ENCODE measurements at regions not wholly inside any gene's neighbourhood (a gene's known extent, or its start where the extent isn't known, plus 50 kb on each side); places are given as distances from the start of the nearest gene placed in this dataset.
"Not testable (repeated sequence)": the region's sequence is repeated elsewhere in the genome, so short reads cannot be mapped to it uniquely, and the experiment has no call there.

DNA sequence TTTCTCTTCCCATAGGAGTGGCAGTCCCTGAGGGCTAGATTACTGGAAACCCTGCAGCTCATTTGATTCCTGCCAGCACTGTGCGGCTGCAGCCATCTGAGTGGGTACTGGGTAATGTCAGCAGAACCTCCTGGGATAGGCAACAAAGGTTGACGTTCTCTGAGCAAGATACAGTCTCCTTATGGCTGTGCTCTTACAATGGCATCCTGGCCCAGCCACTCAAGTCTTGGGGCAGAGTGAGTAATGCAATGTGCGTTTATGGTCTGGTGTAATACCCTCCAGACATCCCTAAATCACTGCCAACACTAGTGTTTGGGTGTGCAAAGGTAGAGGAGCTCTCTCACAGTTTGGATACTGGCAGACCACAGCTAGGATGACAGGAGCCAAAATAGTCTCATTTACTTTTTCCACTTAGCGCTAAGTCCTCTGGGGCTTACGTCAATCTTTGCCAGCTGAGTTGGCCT lies 775.8 kb downstream of the ZNF385D start:
- no peaks in the 10 kb centered on the region for H3K9me3 Mint-ChIP-seq (ENCODE audit: unreplicated experiment)
- TF ChIP-seq, protein P1, sequence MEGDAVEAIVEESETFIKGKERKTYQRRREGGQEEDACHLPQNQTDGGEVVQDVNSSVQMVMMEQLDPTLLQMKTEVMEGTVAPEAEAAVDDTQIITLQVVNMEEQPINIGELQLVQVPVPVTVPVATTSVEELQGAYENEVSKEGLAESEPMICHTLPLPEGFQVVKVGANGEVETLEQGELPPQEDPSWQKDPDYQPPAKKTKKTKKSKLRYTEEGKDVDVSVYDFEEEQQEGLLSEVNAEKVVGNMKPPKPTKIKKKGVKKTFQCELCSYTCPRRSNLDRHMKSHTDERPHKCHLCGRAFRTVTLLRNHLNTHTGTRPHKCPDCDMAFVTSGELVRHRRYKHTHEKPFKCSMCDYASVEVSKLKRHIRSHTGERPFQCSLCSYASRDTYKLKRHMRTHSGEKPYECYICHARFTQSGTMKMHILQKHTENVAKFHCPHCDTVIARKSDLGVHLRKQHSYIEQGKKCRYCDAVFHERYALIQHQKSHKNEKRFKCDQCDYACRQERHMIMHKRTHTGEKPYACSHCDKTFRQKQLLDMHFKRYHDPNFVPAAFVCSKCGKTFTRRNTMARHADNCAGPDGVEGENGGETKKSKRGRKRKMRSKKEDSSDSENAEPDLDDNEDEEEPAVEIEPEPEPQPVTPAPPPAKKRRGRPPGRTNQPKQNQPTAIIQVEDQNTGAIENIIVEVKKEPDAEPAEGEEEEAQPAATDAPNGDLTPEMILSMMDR (IDR thresholded peaks at IDR 0.05), result no peak
- DNase-seq (ENCODE audit: extremely low spot score, unreplicated experiment), result no peak
- H3K4me1 Mint-ChIP-seq (ENCODE audit: unreplicated experiment), result no peaks in the 10 kb centered on the region
- no peak overlapping the region for H3K27ac Mint-ChIP-seq (ENCODE audit: unreplicated experiment)
- H3K27me3 Mint-ChIP-seq (ENCODE audit: unreplicated experiment), result peaks cover 3% of the 10 kb centered on the region
- H3K36me3 Mint-ChIP-seq (ENCODE audit: unreplicated experiment), result no peaks in the 10 kb centered on the region
- no peak overlapping the region for H3K4me3 Mint-ChIP-seq (ENCODE audit: unreplicated experiment)

DNA sequence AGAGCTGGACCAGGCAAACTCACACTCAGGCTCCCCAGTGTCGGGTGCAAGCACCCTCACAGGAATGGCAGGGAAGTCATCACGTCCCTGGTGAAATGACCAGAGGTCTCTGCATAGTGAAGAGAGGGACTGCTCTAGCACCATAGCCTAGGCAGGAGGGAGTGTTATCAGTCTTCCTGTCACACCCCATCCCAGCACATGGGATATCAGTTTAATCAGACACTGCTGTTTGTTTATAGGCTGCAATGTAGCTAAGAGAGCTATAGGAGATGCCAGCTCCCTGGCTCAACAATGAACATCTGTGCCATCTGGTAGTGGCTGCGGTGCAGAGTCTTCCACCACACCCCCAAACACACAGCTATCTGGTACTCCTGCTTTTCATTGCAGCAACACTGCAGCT lies 776.6 kb downstream of the ZNF385D start:
- TF ChIP-seq, protein P1 (IDR thresholded peaks at IDR 0.05), result no peak
- no peaks in the 10 kb centered on the region for H3K4me1 Mint-ChIP-seq (ENCODE audit: unreplicated experiment)
- H3K9me3 Mint-ChIP-seq (ENCODE audit: unreplicated experiment), result no peaks in the 10 kb centered on the region
- H3K36me3 Mint-ChIP-seq (ENCODE audit: unreplicated experiment), result no peaks in the 10 kb centered on the region
- no peak for DNase-seq (ENCODE audit: extremely low spot score, unreplicated experiment)
- H3K27me3 Mint-ChIP-seq (ENCODE audit: unreplicated experiment), result no peaks in the 10 kb centered on the region
- no peak overlapping the region for H3K4me3 Mint-ChIP-seq (ENCODE audit: unreplicated experiment)
- H3K27ac Mint-ChIP-seq (ENCODE audit: unreplicated experiment), result no peak overlapping the region

DNA sequence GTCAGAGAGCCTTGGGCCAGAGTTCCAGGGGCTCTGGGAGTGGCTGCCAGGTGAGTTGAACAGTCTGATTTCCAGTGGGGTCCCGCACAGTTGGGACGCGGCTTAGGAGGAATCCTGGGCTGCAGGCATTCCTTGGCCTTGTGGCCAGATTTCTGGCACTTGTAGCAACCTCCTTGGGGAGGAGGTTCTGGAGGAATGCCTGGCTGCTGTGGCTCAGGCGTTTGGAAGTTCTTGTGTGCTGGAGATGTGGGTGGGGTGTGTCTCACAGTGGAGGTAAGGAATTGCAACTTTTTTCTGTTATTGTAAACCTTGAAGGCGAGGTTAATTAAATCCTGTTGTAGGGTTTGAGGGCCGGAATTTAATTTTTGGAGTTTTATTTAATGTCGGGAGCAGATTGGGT lies 780.2 kb downstream of the ZNF385D start:
- not testable (repeated sequence) for H3K27me3 Mint-ChIP-seq (ENCODE audit: unreplicated experiment); H3K4me3 Mint-ChIP-seq (ENCODE audit: unreplicated experiment); H3K27ac Mint-ChIP-seq (ENCODE audit: unreplicated experiment); DNase-seq (ENCODE audit: extremely low spot score, unreplicated experiment); H3K4me1 Mint-ChIP-seq (ENCODE audit: unreplicated experiment); H3K36me3 Mint-ChIP-seq (ENCODE audit: unreplicated experiment); H3K9me3 Mint-ChIP-seq (ENCODE audit: unreplicated experiment)

DNA sequence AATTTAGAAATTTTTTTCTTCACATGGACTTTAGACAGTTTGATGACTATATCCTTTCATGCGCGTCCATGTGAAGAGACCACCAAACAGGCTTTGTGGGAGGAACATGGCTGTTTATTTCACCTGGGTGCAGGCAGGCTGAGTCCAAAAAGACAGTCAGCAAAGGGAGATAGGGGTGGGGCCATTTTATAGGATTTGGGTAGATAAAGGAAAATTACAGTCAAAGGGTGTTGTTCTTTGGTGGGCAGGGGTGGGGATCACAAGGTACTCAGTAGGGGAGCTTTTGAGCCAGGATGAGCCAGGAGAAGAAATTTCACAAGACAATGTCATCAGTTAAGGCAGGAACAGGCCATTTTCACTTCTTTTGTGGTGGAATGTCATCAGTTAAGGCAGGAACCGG lies 781.5 kb upstream of the SGO1 start:
- H3K4me3 Mint-ChIP-seq (ENCODE audit: unreplicated experiment); H3K27me3 Mint-ChIP-seq (ENCODE audit: unreplicated experiment); H3K27ac Mint-ChIP-seq (ENCODE audit: unreplicated experiment); H3K36me3 Mint-ChIP-seq (ENCODE audit: unreplicated experiment); H3K4me1 Mint-ChIP-seq (ENCODE audit: unreplicated experiment); DNase-seq (ENCODE audit: extremely low spot score, unreplicated experiment); H3K9me3 Mint-ChIP-seq (ENCODE audit: unreplicated experiment): not testable (repeated sequence)

DNA sequence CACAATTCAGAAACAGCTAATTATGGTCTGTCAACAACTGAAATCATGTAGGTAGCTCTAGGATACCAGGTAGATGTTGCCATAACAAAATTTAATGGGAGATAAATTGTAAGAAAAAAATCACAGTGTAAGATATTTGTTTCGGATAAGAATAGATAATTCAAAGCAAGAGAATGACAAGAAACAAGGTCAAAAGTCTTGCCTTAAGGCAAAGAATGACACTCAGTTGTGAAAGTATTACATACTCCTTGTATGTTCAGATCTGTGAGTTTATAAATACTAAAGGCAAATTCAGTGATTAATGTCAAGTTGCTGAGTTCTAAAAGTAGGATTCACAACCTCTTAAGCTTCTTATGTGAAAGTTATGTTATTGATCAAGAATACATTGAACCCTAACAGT lies 772.2 kb upstream of the SGO1 start:
- H3K36me3 Mint-ChIP-seq (ENCODE audit: unreplicated experiment), result no peaks in the 10 kb centered on the region
- H3K27me3 Mint-ChIP-seq (ENCODE audit: unreplicated experiment), result no peaks in the 10 kb centered on the region
- TF ChIP-seq, protein P1 (IDR thresholded peaks at IDR 0.05), result no peak
- H3K27ac Mint-ChIP-seq (ENCODE audit: unreplicated experiment), result no peak overlapping the region
- no peaks in the 10 kb centered on the region for H3K9me3 Mint-ChIP-seq (ENCODE audit: unreplicated experiment)
- no peaks in the 10 kb centered on the region for H3K4me1 Mint-ChIP-seq (ENCODE audit: unreplicated experiment)
- H3K4me3 Mint-ChIP-seq (ENCODE audit: unreplicated experiment), result no peak overlapping the region
- no peak for DNase-seq (ENCODE audit: extremely low spot score, unreplicated experiment)

DNA sequence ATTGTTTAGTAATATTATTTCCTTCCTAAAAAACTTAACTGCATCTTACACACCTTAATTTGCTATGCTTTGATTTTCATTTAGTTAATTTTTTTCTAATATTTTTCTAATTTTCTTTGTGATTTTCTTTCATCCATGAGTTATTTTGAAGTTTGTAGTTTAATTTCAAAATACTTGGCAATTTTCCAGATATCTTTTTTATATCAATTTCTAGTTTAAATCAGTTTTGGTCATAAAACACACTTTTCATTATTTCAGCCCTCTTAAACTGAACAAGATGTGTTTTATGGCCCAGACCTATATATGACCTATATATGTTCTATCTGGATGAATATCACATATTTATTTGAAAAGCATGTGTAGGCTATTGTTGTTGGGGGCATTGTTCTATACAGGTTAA lies 759.9 kb upstream of the SGO1 start:
- peaks cover 14% of the 10 kb centered on the region for H3K9me3 Mint-ChIP-seq (ENCODE audit: unreplicated experiment)
- no peak overlapping the region for H3K4me3 Mint-ChIP-seq (ENCODE audit: unreplicated experiment)
- no peaks in the 10 kb centered on the region for H3K27me3 Mint-ChIP-seq (ENCODE audit: unreplicated experiment)
- H3K4me1 Mint-ChIP-seq (ENCODE audit: unreplicated experiment), result no peaks in the 10 kb centered on the region
- TF ChIP-seq, protein P1 (IDR thresholded peaks at IDR 0.05), result no peak
- no peak overlapping the region for H3K27ac Mint-ChIP-seq (ENCODE audit: unreplicated experiment)
- no peaks in the 10 kb centered on the region for H3K36me3 Mint-ChIP-seq (ENCODE audit: unreplicated experiment)
- DNase-seq (ENCODE audit: extremely low spot score, unreplicated experiment), result no peak

Measured in osteocyte (in vitro differentiated cells).